ENCODE measurements at regions not wholly inside any gene's neighbourhood (a gene's known extent, or its start where the extent isn't known, plus 50 kb on each side); places are given as distances from the start of the nearest gene placed in this dataset.

- H3K4me3 ChIP-seq: no peak overlapping the region
- H3K4me1 ChIP-seq: no peaks in the 10 kb centered on the region
- DNase-seq (ENCODE audit: low spot score): no peak
- H3K36me3 ChIP-seq: no peaks in the 10 kb centered on the region
- H3K27me3 ChIP-seq: no peaks in the 10 kb centered on the region
- TF ChIP-seq, protein P1, sequence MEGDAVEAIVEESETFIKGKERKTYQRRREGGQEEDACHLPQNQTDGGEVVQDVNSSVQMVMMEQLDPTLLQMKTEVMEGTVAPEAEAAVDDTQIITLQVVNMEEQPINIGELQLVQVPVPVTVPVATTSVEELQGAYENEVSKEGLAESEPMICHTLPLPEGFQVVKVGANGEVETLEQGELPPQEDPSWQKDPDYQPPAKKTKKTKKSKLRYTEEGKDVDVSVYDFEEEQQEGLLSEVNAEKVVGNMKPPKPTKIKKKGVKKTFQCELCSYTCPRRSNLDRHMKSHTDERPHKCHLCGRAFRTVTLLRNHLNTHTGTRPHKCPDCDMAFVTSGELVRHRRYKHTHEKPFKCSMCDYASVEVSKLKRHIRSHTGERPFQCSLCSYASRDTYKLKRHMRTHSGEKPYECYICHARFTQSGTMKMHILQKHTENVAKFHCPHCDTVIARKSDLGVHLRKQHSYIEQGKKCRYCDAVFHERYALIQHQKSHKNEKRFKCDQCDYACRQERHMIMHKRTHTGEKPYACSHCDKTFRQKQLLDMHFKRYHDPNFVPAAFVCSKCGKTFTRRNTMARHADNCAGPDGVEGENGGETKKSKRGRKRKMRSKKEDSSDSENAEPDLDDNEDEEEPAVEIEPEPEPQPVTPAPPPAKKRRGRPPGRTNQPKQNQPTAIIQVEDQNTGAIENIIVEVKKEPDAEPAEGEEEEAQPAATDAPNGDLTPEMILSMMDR (IDR thresholded peaks at IDR 0.05): no peak
- H3K9me3 ChIP-seq: peaks cover 0 to 13% of the 10 kb centered on the region in 2 donors
- H3K27ac ChIP-seq: no peak overlapping the region
These were observed 656.1 kb downstream of the RNF144A start for GRCh38 chr2:7573166-7573825.

DNA sequence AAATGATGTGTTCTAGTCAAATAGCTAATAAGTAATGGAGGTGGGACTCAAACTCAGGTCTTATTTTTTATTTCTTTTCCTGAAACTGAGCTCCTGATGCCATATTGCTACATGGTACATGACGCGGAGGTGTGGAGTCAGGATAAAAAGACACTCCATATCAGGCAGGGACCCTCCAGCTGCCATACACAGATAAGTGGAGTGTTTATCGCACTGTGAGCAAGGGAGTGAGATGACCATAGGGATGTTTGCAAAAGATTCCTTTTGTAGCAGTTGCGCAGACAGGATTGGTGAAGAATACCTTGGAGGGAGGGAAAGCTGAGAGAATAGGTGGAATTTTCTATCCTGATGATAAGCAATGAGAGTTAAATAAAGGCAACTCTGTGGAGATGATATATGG is 657.2 kb downstream of the RNF144A start:
- TF ChIP-seq, protein P1 (IDR thresholded peaks at IDR 0.05): no peak
- Histone ChIP-seq H3K36me3 (no peaks in the 10 kb centered on the region), H3K4me3 (no peak overlapping the region), H3K27ac (no peak overlapping the region), H3K4me1 (no peaks in the 10 kb centered on the region), H3K9me3 (peaks cover 0 to 14% of the 10 kb centered on the region in 2 donors), H3K27me3 (no peaks in the 10 kb centered on the region)
- no peak for DNase-seq (ENCODE audit: low spot score)

DNA sequence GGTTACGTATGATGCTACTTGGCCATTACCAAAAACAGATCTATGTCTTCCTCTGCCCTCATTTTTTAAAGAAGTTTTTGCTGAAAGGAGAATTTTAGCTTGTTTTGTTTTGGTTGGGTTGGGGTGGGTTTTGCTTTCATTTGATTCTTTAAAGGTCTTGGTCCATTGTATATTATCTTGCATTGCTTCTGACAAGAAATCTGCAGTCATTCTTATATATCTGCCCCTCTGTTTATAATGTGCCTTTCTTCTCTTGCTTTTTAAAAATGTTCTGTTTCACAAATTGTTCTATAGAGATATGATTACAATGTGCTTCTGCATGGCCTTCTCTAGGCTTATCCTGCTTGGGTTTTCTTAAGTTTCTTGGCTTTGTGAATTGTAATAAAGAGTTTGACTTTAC is 660.6 kb downstream of the RNF144A start:
- DNase-seq (ENCODE audit: low spot score): no peak

DNA sequence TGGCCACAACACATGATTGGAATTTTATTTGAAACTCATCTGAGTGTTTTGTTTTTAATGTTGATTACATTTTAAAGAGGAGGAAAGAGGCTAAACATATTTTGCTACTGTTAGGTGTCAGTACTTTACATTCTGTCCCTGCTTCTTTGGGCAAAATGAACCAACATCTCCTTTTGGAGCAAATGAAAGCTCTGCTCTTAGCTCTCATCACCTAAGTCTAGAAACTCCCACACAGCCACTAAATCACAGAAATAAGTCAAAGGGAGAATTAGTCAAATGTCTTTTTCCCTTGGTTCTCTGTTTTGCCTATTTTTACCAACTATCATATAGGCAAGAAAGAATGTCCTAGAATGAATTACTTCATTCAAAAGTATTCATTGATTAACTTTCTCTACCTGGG is 666.8 kb downstream of the RNF144A start:
- Histone ChIP-seq H3K4me1 (no peaks in the 10 kb centered on the region), H3K9me3 (no peaks in the 10 kb centered on the region), H3K27me3 (no peaks in the 10 kb centered on the region), H3K27ac (no peak overlapping the region), H3K36me3 (no peaks in the 10 kb centered on the region), H3K4me3 (no peak overlapping the region)
- TF ChIP-seq, protein P1 (IDR thresholded peaks at IDR 0.05): no peak
- DNase-seq (ENCODE audit: low spot score): no peak

More for the DNA sequence above, 660.6 kb downstream of the RNF144A start:
- H3K27me3 ChIP-seq: no peaks in the 10 kb centered on the region
- no peak overlapping the region for H3K4me3 ChIP-seq
- no peaks in the 10 kb centered on the region for H3K4me1 ChIP-seq
- H3K36me3 ChIP-seq: no peaks in the 10 kb centered on the region
- no peak overlapping the region for H3K27ac ChIP-seq
- H3K9me3 ChIP-seq: peaks cover 0 to 14% of the 10 kb centered on the region in 2 donors
- TF ChIP-seq, protein P1 (IDR thresholded peaks at IDR 0.05): no peak

- Histone ChIP-seq H3K36me3 (no peaks in the 10 kb centered on the region), H3K27ac (no peak overlapping the region), H3K4me3 (no peak overlapping the region), H3K4me1 (no peaks in the 10 kb centered on the region), H3K9me3 (no peaks in the 10 kb centered on the region), H3K27me3 (no peaks in the 10 kb centered on the region)
- TF ChIP-seq, protein P1 (IDR thresholded peaks at IDR 0.05): no peak
- DNase-seq (ENCODE audit: low spot score): no peak
These were observed 669.7 kb downstream of the RNF144A start for GRCh38 chr2:7586898-7587297.

- H3K27ac ChIP-seq: no peak overlapping the region
- H3K4me3 ChIP-seq: no peak overlapping the region
- DNase-seq (ENCODE audit: low spot score): no peak
- no peaks in the 10 kb centered on the region for H3K27me3 ChIP-seq
- H3K4me1 ChIP-seq: no peaks in the 10 kb centered on the region
- H3K36me3 ChIP-seq: no peaks in the 10 kb centered on the region
- TF ChIP-seq, protein P1 (IDR thresholded peaks at IDR 0.05): no peak
- H3K9me3 ChIP-seq: no peaks in the 10 kb centered on the region
These were observed 671.1 kb downstream of the RNF144A start for GRCh38 chr2:7588295-7588694.

Measured in right atrium auricular region (tissue), 2 donors.